NCI-H2029 treated with DMSO at 0.1 percent for 48 hours (cell line): ENCODE measurements at regions not wholly inside any gene's neighbourhood (a gene's known extent, or its start where the extent isn't known, plus 50 kb on each side); places are given as distances from the start of the nearest gene placed in this dataset.

Experiments
- DNase-seq: peaks from one replicate; lab custom pipeline; 2025; lab: John Stamatoyannopoulos, UW

- no peak for DNase-seq
These were observed 72.6 kb downstream of the TENT5C start for GRCh38 chr1:117678246-117678977.

GRCh38 chr1:117679299-117679698 is 73.5 kb downstream of the TENT5C start:
- no peak for DNase-seq

GRCh38 chr1:117679868-117680267 is 74.0 kb downstream of the TENT5C start:
- DNase-seq = no peak

GRCh38 chr1:117680316-117681002 is 74.6 kb downstream of the TENT5C start:
- no peak for DNase-seq

DNA sequence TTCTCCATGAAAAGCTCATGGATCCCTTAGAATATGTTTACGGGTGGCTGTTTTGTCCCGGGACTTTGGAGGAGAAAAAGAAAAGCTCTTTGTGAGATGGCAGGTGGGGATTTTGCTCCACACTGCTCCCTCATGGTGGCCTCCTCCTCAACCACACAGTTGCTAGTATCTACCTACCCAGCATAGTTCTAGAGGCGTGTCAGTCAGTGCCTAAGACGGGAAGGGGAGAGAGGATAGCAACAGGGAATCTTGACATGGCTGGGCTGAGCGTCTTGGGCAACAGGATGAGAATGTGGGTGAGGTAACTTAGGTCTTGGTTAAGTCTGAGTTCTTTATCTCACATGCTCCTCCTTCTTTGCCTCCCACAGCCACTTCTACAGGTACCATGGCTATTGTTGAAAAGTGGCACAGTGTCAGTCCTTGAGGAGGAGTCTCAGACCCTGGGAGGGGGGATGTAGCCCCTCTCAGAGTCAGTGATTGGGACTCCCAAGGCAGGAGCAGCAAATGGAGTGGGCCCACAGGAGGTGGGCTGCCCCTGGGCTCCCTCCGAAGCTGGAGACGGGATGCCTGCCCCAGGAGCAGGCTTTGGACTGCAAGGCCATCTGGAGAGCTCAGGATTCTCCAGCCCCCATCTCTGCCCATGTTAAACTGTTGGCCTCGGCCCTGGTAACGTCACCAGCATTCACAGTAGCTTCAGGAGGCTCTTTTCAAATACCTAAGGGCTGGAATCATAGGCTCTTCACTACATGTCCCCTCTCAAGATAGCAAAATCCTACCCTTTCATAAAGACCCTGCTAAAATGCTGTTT is 75.4 kb downstream of the TENT5C start:
- no peak for DNase-seq

DNA sequence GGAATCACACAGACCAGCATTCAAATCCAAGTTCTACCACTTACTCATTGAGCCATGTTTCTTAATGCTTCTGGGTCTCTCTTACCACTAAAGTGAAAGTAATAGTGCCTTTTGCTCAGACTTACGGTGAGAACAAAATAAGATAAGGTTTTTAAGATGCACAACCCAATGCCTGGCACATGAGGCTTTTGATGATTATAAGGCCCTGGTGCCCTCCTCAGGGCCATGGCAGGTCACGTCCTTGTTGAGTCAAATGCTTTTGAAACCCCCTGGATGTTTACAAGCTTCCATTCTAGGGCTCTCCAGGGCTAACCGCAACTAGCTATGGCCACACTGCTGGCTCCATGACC is 76.0 kb downstream of the TENT5C start:
- DNase-seq = no peak

- no peak for DNase-seq
These were observed 76.5 kb downstream of the TENT5C start for GRCh38 chr1:117682372-117682771.

- DNase-seq = no peak
These were observed 77.9 kb downstream of the TENT5C start for GRCh38 chr1:117683571-117684285.

DNA sequence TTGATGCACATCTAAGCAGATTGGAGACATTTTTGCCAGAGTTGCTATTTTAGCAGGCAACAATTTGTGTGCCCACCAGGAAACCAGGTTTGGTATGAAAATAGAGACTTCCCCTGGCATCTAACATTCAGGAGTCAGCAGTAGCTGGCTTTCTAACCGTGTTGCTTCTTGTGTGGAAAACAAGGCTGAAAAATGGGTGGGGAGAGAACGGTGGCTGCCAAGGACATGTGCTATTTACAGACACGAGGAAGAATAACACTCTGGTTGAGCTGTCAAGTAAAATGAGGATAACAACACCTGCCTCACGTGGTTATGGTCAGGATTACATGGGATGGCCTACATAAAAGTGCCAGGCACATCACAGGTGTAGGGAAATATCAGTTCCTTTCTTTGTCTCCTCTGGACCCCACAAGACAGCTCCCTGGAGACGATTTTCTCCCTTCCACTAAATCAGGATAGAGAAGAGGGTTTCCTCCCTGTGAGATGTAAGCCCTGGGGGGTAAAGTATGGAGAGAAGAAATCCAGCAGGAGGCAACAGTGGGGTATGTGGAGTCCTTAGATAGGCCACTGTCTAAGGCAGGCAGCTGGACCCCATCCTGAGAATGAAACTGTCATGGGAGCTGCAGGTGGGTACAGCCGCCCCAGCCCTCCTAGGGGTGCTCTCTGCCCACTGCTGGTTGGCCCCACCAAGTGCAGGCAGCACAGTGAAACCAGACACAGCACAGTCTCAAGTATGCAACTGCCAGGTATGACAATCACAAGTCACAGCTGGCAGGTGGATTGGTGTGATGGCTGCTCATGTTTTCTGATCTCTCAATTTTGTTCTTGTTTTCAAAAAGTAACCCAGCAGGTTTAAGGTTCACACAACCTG is 80.3 kb downstream of the TENT5C start:
- DNase-seq = no peak

DNA sequence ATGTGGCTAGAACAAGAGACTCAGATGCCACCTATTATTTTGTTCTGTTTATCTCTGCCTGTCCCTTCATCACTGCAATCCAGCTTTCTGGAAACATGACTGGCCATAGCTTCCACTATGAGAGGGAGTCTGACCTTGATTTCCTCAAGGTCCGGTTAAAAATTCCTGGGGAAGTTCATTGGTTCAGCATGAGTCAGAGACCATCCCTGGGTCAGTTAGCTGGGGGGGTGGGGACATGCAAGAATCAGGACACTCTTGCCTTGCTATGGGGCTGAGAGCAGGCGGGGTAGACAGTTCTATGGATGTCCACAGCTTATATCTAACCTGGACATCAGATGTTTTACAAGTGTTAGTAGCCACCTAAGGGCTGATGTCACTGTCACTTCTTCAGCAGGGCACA is 81.1 kb downstream of the TENT5C start:
- DNase-seq = no peak

GRCh38 chr1:117689997-117690625 is 84.3 kb downstream of the TENT5C start:
- no peak for DNase-seq

DNA sequence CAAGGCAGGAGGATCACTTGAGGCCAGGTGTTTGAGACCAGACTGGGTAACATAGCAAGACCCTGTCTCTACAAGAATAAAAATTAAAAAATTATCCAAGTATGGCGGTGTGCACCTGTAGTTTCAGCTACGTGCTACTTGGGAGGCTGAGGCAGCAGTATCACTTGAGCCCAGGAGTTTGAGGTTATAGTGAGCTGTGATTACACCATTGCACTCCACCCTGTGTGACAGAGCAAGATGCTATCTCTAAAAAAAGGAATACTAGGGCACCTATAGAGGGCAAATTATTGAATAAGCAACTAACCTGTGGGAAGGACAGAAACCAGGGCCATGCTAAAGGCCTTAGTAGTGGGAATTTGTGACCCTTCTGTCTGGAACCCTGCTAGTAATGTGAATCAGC is 86.1 kb downstream of the TENT5C start:
- no peak for DNase-seq

GRCh38 chr1:117694543-117694942 is 88.7 kb downstream of the TENT5C start:
- DNase-seq = no peak

DNA sequence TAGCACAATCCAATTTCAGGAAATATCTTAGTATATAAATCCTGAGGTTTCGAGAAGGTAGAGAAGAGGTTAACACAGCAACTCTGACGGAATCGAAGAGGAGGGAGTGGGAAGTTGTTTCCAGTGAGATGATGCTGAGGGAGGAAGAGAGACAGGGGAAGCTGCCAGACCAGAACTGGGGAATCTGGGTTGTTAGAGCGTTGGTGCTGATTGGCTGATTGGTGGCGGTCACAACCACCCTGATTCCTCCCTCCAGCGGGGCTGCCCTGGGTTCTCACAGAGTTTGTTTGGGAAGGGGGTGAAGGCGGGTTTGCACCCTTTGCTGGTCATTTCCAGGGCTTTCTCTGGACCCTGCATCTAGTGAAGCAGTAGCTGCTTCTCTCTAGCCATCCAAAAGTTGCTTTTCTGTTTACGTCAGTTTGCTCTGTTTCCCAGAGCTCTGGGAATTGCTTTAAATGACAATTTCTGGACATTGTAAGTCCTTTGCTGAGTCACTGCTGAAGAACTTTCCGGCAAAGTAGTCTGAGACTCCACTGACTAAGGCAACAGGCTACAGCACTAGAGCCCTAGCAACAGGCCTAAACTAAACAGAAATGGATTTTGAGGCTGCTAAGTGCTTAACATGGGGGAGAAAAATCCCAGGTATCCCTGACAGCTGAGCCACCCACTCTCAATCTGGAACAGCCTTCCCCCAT is 90.1 kb downstream of the TENT5C start:
- DNase-seq = no peak

DNA sequence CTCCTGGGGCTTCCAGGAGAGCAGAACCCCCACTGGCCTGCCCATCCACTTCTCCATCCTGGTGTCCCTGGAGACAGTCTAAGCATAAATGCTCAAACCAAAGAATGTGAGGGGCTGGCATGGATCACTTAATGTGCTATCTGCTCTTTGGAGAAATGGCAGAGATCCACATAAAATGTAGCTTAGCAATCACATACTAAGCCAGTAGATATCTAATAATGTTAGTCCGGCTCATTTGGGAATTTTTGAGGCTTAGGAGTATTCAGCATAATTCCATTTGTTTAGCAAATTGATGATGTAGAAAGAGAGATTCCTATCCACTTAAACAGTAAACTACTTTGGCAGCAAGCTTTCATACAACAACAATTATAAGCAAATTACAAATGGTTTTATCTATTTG is 90.7 kb downstream of the TENT5C start:
- no peak for DNase-seq

DNA sequence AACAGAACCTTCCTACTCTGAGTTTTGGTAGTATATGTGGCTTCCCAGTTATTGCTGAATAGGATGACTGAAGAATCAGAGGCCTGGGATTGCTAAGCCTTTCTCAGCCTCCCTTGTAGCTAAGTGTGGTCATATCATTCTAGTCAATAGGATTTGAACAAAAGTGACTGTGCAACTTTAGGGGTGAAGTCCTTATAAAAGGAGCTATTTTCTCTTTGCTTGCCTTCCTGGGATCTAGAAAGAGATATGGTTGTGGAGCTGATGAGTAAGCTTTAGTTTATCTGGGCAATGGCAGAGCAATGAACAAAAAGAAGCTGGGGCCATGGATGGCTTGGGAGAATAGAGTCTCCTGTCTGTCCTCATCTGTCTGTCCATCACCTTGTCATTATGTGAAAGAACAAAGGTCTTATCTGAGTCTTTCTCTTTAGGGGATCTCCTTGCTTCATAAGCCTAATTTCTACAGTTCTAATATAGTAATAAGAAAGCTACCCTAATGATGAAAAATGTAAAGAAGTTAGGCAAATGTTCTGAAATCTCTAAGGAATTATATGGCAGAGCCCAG is 91.5 kb downstream of the TENT5C start:
- DNase-seq = no peak

DNA sequence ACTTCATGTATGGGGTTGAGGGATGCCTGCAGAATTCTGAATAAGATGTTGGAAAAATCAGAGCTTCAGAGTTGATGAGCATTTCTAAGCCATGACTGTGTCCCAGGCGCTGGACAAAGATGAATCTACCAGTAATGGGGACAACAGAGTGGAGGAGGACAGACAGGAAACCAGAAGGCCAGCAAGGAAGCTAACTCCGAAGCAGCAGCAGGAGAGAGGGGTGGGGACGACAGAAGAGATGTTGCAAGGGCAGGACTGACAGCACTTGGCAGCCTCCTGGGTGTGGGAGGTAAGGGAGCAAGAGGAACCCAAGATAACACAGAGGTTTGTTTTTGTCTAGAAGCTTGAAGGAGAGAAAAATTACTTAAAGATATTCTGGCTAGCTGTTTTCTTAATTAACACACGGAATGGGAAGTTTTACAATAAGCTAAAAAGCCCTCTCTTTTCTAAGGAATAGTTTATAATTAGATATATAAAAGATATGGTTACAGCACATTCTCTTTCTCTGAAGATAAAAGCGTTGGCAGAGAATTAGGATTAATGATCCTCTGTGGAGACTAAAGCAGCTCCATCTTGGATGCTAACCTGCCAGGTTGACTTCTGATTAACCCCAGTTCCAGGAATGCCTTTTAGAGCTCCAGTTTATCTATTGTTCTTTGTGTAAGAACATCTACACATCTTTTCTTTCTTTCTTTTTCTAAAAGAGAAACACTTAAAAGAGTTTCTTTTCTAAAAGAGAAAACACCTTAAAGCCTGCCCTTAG is 92.7 kb downstream of the TENT5C start:
- no peak for DNase-seq

DNA sequence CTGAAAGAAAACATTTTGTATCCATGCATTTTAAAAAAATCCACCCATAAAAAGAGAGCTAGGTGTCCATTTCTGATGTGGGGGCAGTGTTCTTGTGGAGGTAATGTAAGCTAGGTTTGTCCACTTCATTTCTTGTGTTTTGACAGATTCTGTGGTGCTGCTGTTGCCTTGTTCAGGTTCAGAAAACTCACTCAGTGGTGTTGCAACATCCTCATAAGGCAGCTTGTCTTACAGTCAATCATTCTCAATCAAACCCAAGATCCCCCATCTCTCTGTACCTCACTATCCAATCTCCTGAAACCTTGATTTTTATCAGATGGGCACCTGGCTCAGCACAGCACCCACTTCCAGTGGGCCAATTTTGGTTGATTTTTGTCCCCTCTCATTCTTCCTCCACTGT is 94.1 kb downstream of the TENT5C start:
- DNase-seq = no peak

DNA sequence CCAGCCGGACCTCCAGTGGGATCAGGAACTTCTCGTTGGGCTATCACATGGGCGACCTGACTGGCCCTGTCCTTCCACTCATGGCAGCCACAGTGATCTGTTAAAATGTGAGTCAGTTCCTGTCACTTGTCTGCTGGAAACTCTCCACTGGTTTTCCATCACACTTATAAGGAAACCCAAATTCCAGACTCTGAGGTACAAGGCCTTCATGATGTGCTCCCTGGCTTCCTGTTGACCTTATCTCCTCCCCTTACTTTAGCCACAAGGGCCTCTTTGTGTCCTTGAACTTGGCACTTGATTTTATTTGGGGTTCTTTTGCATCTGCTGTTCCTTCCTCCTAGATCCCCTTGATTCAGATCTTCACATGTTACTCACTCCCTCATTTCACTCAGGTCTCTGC is 96.8 kb downstream of the TENT5C start:
- DNase-seq = no peak
